ENCODE measurements at regions not wholly inside any gene's neighbourhood (a gene's known extent, or its start where the extent isn't known, plus 50 kb on each side); places are given as distances from the start of the nearest gene placed in this dataset.

- no peak for DNase-seq (ENCODE audit: extremely low spot score, insufficient read length, low read depth)
- no peak for FAIRE-seq
Observed at GRCh38 chr6:6924708-6925107, 183.1 kb upstream of the RREB1 start.

GRCh38 chr6:6925391-6926164 lies 182.2 kb upstream of the RREB1 start:
- FAIRE-seq (no peak), DNase-seq (ENCODE audit: extremely low spot score, insufficient read length, low read depth) (no peak)

GRCh38 chr6:6926856-6927255 lies 180.9 kb upstream of the RREB1 start:
- no peak for DNase-seq (ENCODE audit: extremely low spot score, insufficient read length, low read depth)

GRCh38 chr6:6927521-6928361 lies 180.0 kb upstream of the RREB1 start:
- no peak for DNase-seq (ENCODE audit: extremely low spot score, insufficient read length, low read depth)
- FAIRE-seq: no peak

More at GRCh38 chr6:6926856-6927255, 180.9 kb upstream of the RREB1 start:
- no peak for FAIRE-seq

- FAIRE-seq: no peak
Observed at GRCh38 chr6:6930223-6930880, 177.4 kb upstream of the RREB1 start.

GRCh38 chr6:6931071-6932025 lies 176.4 kb upstream of the RREB1 start:
- no peak for DNase-seq (ENCODE audit: extremely low spot score, insufficient read length, low read depth)
- FAIRE-seq: peak; percentile 29

More at GRCh38 chr6:6930223-6930880, 177.4 kb upstream of the RREB1 start:
- DNase-seq (ENCODE audit: extremely low spot score, insufficient read length, low read depth): no peak

- DNase-seq (ENCODE audit: extremely low spot score, insufficient read length, low read depth): no peak
Observed at GRCh38 chr6:6932341-6932740, 175.4 kb upstream of the RREB1 start.

GRCh38 chr6:6932968-6933367 lies 174.8 kb upstream of the RREB1 start:
- FAIRE-seq: no peak

More at GRCh38 chr6:6932341-6932740, 175.4 kb upstream of the RREB1 start:
- no peak for FAIRE-seq

GRCh38 chr6:6940031-6941025 lies 167.4 kb upstream of the RREB1 start:
- DNase-seq (ENCODE audit: extremely low spot score, insufficient read length, low read depth): no peak
- FAIRE-seq: no peak

More at GRCh38 chr6:6932968-6933367, 174.8 kb upstream of the RREB1 start:
- DNase-seq (ENCODE audit: extremely low spot score, insufficient read length, low read depth): no peak

- DNase-seq (ENCODE audit: extremely low spot score, insufficient read length, low read depth) (no peak), FAIRE-seq (no peak)
Observed at GRCh38 chr6:6941201-6941600, 166.6 kb upstream of the RREB1 start.

GRCh38 chr6:6942091-6942490 lies 165.7 kb upstream of the RREB1 start:
- no peak for DNase-seq (ENCODE audit: extremely low spot score, insufficient read length, low read depth)
- no peak for FAIRE-seq

- no peak for FAIRE-seq
- DNase-seq (ENCODE audit: extremely low spot score, insufficient read length, low read depth): no peak
Observed at GRCh38 chr6:6942831-6943230, 164.9 kb upstream of the RREB1 start.

GRCh38 chr6:6943421-6943820 lies 164.3 kb upstream of the RREB1 start:
- FAIRE-seq (no peak), DNase-seq (ENCODE audit: extremely low spot score, insufficient read length, low read depth) (no peak)

- FAIRE-seq (no peak), DNase-seq (ENCODE audit: extremely low spot score, insufficient read length, low read depth) (no peak)
Observed at GRCh38 chr6:6946206-6947155, 161.3 kb upstream of the RREB1 start.

GRCh38 chr6:6950373-6951145 lies 157.2 kb upstream of the RREB1 start:
- FAIRE-seq (no peak), DNase-seq (ENCODE audit: extremely low spot score, insufficient read length, low read depth) (no peak)

GRCh38 chr6:6951355-6951754 lies 156.4 kb upstream of the RREB1 start:
- no peak for FAIRE-seq

GRCh38 chr6:6952484-6952883 lies 155.3 kb upstream of the RREB1 start:
- no peak for DNase-seq (ENCODE audit: extremely low spot score, insufficient read length, low read depth)
- FAIRE-seq: no peak

More at GRCh38 chr6:6951355-6951754, 156.4 kb upstream of the RREB1 start:
- DNase-seq (ENCODE audit: extremely low spot score, insufficient read length, low read depth): no peak

All from GM18507 (cell line).